HUDEP-2 (cell line): ENCODE measurements at regions not wholly inside any gene's neighbourhood (a gene's known extent, or its start where the extent isn't known, plus 50 kb on each side); places are given as distances from the start of the nearest gene placed in this dataset.

Experiments used
- DNase-seq, 76 experiments: peaks; one replicate each; lab custom pipeline; 2025; ENCODE audit not compliant: unreplicated experiment in 76 of 76; lab: John Stamatoyannopoulos, UW

DNA sequence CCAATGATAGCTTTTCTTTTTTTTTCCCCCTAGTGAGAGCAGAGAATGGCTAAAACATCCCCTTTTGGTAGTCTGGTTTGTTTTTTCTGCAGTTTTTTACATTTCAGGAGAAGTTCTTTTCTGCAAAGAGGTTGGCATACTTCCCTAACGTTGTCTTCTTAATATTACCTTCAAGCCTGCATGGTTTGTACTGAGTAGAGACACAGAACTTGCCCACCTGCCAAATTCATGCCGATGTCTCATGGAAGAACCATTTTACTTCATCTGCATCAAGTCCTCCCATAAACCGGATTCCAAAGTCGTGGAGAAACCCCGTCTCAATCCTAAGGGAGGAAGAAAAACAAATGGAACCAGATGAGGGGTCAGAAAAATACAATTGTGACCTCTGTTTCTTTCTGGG lies 89.7 kb downstream of the SHOX start:
- no peak for DNase-seq

DNA sequence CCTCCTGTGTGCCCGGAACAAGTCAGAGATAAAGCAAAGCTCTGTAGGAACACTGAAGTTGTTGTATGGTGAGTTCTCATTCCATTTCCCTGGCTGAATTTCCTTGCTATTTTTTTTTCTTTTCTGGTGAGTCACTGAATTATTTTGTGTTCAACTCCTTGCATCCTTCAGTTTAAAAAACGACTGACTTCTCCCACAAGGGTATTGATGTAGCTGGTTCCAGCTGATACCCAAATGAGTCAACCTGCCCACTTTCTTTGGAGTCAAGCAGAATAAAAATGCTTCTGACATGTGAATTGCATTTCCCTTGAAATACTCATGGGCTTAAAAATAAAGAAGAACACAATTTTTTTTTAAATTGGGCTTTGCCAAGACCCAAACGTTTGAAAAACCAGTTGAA lies 85.5 kb downstream of the SHOX start:
- no peak for DNase-seq

DNA sequence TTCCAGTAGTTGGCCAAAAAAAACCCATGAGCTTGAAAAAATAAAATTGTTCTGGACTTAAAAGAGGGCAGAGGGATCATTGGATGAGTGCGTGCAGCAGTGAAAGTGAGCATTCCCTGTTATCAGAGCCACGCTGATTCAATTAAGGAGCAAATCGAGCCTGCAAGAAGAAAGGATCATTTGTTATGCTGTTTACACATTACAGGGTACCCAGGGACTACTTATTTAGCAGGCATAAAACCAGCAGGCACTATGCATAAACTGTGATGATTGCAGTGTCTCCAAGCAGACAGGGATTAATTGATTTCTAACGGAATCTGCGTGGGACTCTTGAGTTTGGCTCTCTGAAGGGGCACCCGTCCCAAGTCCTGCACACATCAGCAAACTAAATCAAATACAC lies 83.5 kb downstream of the SHOX start:
- no peak for DNase-seq
